HG02623 (cell line): ENCODE measurements at regions not wholly inside any gene's neighbourhood (a gene's known extent, or its start where the extent isn't known, plus 50 kb on each side); places are given as distances from the start of the nearest gene placed in this dataset.
"Not testable (repeated sequence)": the region's sequence is repeated elsewhere in the genome, so short reads cannot be mapped to it uniquely, and the experiment has no call there.

Experiments
- ATAC-seq: cut with Tn5 transposase; IDR thresholded peaks from one replicate; pipeline ENCODE4 v1.9.1; 2021; ENCODE audit warnings: moderate library complexity; ENCODE audit not compliant: unreplicated experiment

DNA sequence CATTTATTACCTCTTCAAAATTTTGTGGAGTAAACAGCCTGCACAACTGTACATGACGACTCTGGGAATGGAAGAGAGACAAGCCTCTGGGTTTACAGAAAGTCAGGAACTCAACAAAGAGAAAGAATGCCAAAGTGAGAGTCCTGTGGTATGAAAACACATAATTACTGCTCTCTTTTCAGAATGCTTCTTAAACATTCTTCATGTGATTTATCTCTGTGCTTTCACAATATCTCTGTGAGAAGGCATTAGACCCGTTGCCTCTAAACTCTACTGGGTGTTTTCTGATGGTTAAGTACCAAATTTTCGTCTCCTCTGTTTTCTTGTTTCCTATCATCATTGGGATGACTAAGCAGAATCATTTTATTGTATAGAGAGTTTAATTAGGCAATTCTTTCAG lies 966.6 kb upstream of the SLIT2 start:
- no peak for ATAC-seq

DNA sequence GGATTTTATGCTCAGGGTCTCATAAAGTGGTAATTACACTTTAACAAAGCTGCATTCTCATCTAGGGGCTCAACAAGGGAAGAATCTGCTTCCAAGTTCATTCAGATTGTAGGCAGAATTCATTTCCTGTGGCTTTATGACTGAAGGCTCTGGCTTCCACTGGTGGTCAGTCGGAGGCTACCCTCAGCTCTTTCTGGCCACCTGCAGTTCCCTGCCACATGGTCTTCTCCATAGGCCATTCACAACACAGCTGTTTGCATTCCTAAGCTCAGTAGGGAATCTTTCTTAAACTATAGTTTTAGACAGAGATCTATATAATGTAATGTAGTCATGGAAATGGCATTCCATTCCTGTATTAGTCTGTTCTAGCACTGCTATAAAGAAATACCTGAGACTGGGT lies 973.0 kb upstream of the SLIT2 start:
- no peak for ATAC-seq

DNA sequence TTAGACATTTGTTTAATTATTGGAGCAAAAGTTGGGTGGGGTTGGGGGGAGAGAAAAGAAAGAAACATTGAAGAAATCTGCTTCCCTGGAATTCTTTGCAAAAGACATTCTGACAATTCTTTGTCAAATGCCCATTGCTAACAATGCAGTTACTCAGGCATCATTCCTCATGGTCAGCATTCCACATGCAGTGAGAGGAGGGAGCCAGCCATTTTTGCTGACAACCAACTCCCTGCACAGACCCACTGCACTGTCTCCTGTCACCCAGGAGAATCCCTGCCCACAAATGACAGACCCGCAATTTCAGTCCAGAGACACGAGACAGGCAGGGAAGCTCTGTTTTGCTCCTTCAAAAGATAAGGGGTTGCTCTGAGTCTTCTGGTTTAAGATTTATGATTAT lies 985.1 kb upstream of the SLIT2 start:
- no peak for ATAC-seq

DNA sequence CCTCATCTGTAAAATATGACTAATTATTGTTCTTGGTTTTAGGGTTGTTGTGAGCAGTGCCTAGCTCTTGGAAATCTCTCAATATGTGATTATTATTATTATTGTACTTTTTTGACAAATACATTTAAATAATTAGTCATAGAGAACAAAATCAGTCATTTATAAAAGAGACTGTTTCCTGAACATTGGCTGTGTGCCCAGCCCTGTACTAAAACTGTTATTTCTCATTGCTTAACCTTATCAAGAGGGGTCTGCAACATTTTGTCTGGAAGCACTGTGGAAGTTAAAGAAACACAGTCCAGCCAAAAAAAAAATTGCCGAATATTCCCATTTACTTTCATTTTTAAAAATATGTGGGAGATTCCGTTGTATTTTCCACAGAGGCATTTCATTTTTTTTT lies 989.2 kb upstream of the SLIT2 start:
- ATAC-seq, result no peak

DNA sequence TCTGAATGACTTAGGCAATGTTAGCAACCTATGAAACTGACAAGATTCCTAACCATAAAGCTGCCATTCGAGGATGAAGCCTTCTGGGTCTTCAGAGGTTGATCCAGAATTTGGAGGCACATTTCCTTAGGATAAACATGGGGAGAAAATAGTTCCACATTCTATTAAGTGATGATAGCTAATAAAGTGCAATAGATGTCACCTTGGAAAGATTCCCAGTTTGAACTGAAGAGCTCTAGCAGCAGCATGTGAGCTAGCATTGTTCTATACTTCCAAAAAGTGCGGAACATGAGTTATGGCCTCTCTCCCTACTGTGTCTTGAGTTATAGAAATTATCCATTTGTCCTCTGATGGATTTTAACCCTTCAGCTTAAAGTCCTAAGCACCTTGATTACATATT lies 991.4 kb upstream of the SLIT2 start:
- ATAC-seq, result no peak

DNA sequence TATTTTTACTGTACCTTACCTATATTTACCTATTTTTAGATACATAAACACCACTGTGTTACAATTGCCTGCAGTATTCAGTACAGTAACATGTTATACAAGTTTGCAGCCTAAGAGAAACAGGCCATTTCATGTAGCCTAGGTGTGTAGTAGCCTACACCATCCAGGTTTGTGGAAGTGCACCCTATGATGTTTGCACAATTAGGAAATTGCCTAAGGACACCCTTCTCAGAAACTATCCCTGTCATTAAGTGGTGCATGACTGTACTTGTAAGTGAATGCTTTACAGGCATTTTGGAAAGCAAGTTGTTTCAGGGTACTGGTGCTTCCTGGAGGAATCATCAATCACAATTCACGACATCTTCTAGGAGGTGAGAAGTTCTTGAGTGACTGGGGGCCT lies 991.8 kb upstream of the SLIT2 start:
- ATAC-seq, result no peak

DNA sequence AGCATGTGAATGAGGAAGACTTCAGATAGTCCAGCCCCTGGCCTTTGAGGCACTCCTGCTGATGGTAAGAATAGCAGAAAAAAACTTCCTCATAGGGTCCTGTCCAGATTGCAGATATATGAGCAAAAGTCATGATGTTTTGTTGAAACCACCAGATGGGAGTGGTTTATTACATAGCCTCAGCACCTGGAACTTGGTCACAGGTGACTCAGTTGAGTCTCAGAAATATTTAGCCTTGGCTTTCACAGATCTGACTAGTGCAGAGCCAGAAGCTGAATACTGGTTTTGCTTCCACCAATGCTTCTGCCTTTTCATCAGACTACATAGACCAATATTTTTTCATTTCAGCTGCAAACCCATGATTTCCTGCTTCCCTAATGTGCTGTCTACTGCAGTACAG lies 994.9 kb upstream of the SLIT2 start:
- no peak for ATAC-seq

DNA sequence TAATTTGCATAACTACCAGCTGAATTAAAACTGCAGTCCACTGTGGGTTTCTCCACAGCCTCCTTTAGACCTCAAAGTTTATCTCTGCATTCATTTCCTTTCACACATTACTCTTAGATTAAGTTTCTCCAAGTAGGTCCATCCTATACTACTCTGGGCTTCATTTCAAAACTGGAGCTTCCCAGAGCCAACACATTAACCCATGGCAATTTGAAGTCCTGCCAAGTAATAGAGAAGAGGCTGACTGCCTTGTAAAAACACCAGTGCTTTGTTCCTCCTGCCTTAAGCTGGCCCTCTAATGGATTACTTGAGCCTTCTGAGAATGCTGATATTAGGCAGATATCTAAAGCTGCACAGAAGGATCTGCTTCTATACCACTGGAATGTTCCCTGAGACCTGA lies 997.2 kb upstream of the SLIT2 start:
- no peak for ATAC-seq

DNA sequence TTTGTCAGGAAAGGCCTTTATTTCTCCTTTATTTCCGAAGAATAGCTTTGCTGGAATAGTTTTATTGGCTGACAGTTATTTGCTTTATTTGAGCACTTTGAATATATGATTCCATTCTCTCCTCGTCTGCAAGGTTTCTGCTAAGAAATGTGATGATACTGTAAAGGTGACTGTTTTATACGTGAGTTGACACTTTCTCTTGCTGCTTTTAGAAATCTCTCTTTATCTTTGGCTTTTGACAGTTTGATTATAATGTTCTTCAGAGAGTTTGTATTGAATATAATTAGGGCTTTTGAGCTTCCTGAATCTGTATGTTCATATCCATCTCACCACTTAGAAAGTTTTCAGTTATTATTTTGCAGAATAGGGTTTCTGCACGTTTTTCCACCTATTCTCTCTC lies 1003.7 kb upstream of the SLIT2 start:
- ATAC-seq, result no peak

DNA sequence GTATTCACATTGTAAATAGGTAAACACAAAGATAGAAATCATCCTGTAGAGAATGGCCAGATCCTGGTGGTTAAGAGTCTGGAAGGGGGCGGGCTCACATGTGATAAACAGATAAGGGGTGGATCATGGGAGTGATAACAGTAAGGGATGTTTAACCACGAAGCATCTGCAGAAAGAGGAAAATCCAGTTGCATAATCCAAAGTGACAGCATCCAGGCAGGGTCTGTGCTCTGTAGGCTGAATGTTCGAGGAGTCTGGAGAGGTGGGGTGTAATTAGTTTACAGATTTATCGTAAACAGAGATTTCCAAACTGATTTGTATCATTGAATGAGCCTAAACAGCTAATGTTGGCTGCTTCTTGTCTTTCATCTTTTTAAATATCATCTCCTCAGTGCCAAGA lies 1009.8 kb upstream of the SLIT2 start:
- no peak for ATAC-seq

DNA sequence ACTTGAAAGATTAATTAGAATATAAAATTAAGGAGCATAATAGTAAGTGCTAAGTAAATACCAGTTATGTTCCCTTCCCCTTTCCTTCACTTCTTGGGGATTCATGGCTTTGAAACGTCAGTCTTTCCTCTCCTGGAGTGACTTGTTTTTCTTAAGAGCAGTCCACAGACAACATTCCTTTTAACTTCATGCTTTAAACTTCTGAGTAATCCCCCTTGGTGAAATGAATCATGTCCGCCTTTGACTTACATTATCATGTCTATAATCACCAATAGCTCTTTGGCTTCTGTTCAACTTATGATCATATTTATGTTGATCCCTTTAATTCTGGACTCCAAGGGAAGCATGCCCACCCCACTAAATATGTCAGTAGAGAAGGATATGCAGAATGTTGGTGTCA lies 1012.1 kb upstream of the SLIT2 start:
- no peak for ATAC-seq

DNA sequence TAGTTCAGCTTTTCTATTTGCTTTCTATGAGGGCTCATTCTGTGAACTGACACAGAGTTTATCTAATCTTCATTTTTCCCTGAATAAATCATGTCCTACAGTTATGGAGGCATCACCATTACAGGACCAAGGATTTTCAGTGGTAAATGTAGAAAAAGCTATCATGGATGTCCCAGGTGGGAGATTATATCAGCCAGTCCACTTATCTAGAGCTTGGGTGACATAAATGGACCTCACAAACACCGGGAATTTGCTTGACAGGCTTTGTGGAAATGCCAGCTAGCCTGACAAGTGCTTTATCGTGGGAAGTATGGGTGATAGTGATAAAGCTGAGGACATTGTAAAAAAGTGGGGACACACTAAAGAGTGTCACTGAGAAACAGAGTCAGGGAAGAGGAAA lies 1015.2 kb upstream of the SLIT2 start:
- ATAC-seq, result no peak

DNA sequence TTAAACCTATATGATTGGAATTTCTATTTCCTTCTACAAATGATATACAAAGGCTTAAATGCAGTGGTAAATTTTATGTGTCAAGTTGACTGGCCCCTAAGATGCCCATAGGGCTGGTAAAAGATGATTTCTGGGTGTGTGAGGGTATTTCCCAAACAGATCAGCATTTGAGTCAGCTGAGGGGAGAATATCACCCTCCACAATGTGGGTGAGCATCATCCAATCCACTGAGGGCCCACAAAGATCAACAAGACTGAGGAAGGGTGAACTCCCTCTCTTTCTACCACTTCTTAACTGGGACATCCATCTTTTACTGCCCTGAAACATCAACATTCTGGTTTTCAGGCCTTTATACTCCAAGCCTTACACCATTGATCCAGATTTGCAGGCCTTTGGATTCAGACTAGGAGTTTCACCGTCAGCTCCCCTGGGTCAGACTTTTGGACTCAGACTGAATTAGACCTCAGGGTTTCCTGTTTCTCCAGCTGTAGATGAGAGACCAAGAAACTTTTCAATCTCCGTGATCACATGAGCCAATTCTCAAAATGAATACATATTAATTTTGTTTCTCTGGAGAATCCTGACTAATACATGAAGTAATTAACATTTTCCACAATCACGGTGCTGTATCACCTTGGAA lies 1020.7 kb upstream of the SLIT2 start:
- ATAC-seq, result no peak

DNA sequence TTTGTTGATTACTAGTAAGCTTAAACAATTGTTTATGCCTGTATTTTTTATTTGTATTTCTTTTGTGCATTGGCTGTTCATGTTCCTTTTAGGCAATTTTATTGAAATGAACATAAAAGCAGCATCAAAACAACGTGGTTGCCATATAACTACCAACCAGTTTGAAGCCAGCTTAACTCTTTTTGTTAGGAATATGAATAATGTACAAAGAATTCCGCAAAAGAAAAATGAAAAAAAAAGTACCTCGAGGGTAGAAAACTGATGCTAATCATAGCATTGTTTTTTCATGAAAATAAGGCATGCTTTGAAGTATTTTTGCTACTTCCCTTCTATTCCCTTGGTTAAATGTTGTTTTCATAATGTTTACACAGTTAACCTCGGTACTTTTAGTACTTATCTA lies 1024.0 kb upstream of the SLIT2 start:
- no peak for ATAC-seq

DNA sequence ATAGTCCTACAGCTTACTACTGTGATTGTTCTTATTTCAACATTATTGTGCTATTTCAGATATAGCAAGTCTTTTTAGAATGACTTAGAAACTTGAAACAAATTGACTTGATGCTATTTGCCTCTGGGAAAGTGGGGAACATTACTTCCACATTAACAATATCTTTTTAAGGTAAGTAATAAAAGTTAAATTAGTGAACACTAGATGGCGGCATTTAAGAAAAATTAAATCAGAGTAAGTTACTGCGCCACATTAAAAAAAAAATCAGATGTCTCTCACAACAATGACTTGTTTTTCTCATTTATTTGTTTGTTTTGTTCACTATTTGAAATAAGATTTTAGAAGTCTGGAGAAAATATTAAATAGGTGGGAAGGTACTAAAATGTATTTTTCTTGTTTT lies 1026.9 kb upstream of the SLIT2 start:
- ATAC-seq, result no peak

DNA sequence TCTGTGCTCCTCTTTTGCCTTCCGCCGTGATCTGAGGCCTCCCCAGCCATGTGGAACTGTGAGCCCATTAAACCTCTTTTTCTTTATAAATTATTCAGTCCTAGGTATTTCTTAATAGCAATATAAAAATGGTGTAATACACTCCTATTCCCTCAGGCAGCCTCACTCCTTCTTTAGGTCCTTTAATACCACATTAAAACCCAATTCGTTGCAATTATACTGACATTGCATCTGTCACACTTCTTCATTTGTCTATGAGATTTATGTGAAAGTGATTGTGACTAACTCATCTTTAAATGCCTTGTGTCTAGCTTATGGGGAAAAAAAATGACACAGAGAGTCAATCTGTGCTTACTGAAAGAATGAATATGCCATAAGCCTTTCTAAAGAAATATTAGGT lies 1035.2 kb upstream of the SLIT2 start:
- no peak for ATAC-seq

DNA sequence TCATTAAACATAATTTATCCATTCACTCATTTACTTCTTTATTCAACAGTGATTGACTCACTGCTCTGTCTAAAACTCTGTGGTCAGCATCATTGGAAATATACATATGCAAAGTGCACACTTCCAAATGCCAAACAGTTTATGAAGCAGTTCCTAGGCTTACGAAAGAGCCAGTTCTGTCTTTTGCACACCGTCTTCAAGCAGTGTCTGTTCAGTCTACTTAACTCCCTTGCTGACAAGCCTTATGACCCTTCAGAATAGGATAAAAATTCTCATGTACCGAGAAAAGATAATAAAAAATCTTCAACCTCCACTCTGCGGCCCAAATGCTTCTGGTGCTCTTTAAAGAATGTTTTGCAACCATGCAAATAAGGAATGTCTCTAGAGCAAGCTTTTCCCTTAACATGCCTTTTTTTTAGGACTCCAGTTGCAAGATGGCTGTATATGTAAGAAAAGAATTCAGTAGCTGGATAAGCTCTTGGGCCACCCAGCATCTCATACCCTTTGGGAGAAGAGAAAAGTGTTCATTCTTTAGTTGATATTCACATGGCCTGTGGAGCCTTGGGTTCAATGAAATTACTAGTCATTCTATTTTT lies 1037.0 kb upstream of the SLIT2 start:
- no peak for ATAC-seq

DNA sequence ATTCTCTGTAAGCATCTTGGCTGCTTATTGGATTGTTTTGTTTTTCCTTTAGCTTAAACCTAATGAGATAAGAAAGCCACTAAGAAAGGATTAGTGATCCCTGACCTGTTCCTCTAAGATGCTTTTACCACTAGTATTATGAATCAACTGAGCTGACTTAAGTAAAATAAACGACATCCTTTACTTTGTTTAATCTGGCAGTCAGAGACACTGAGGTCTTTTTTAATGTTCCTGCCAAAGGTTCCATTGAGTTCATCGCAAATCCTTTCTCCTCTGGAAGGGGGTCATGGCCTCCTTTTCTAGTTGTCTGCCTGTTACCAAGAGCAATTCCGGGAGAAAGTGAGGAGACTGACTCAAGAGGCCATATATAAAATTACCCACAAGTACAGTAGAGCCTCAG lies 1038.3 kb upstream of the SLIT2 start:
- no peak for ATAC-seq

DNA sequence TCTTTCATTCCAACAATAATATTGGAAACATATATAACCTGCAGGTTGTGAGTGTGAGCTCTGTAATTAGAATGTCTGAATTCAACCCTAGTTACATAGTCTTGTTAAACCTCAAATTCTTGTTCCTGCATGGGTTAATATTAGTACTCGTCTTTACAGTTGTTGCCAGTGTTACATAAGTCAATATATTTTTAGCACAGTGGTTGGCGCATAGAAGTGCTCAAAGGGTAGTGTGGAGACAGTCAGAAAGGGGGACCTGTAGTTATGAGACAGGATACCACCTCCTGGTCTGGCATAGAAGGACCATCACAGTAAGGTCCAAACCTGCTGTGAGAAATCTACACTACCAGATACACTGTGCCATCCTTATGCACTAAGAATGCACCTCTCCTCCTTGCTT lies 1045.9 kb upstream of the SLIT2 start:
- ATAC-seq, result no peak

DNA sequence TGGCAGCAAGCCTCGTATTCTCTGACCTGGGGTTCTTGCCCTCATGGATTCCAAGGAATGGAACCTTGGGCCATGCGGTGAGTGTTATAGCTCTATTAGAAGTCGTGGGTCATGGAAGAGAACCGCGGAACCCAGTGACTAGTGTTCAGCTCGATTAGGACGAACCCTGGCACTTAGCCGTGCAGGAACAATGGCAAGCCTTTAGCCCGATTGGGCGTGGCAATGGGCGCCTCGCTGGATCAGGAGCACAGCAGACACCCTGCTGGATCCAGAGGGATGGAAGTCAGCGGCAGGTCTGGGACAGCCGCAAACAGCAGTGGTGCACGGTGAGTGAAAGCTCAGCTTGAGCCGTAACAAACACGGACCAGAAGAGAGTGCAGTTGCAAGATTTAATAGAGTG lies 1053.9 kb upstream of the SLIT2 start:
- not testable (repeated sequence) for ATAC-seq

DNA sequence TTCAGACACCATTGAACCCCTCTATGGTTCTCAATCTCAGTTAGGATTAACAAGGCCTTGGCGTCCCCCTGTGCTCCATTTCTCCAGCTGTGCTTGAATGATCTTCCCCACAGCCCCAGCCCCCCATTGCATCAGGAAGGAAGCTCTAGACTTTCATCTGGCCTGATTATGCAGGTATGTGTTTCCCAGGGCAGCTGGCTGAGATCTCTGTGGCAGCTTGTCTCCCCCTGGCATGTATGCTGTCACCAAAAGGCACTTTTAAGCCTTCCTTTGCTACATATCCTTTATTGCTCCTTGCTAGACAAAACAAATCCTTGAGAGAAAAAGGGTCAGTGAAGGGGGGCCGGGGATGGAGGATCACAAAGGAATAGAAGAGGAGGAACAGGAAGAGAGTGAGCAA lies 1056.0 kb upstream of the SLIT2 start:
- no peak for ATAC-seq

DNA sequence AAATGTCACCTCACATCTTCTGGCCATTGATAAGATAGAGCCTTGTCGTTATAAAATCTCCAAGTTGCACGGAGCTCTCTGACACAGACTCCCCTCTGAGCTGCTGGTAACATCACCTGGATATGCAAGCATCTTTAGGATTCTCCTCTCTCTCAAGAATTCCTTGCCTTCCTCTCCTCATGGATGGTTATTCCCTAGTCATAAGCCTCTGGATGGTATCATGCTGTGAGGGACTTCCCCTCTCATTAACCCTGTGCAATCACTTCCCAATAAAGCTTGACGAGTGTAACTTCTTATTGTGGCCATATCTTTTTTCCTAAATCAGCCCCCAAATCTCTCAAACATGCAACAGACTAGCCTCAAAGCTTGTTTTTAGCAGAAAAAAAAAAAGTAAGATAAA lies 1057.0 kb upstream of the SLIT2 start:
- no peak for ATAC-seq

DNA sequence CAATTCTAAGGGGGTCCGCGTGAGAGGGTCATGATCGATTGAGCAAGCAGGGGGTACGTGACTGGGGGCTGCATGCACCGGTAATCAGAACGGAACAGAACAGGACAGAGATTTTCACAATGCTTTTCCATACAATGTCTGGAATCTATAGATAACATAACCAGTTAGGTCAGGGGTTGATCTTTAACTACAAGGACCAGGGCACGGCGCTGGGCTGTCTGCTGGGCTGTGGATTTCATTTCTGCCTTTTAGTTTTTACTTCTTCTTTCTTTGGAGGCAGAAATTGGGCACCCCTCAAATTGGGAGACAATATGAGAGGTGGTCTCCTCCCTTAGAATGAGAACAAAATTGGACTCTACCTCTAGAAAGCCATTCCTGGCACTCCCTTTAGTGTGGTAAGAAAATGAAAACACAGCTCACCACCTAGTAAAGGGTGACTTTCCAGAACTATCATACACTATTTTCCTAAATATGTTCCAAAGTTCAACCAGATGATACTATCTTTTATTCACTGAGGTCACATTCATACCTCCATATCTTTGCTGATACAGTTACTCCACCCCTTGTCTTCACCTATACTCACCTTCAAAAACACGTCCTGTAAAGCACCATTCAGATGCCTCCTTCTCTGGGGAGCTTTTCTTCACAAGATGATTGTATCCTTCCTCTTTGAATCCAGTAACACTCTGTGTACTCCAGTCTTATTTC lies 1058.3 kb upstream of the SLIT2 start:
- ATAC-seq, result no peak
